ENCODE measurements at regions not wholly inside any gene's neighbourhood (a gene's known extent, or its start where the extent isn't known, plus 50 kb on each side); places are given as distances from the start of the nearest gene placed in this dataset.

DNA sequence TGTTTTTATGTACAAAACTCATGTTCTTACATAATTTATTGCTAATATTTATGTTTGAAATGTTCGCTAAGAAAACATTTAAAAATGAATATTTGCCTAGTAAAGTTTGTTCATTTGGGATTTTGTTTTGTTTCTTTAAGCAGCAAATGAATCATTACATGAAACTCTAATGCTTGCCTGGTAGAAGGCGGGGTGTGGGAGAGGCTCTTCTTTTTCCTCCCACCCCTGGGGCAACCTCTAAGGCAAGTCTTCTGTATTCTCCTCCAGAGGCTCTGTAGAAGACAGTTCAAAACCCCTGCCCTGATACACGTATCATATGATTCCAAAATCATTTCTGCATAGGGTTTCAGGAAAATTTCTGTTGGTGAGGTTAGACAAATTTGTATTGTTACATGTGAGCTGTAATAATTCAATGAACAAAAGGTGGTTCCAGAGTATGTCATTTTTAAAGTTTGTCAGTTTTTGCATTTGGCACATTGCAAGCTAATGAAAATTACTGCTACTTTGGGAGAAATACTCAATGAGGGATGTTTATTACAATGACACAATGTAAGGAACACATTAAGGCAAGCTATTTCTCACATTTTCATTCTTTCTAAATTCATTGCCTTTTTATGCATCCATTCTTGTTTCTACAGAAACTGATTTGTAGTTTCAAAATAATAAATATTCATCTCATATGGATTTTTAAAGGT is 302.3 kb upstream of the UBE2E3 start:
- H3K79me1 ChIP-seq (ENCODE audit: low read depth in 1 of 2, low read length in 2 of 2) = no peaks in the 10 kb centered on the region
- H3K4me1 ChIP-seq (ENCODE audit: control insufficient read depth, insufficient read depth, low read length) = no peaks in the 10 kb centered on the region
- intact Hi-C loops (cut with micrococcal nuclease) (no loop called here), dilution Hi-C loops (cut with HindIII; ENCODE audit: low sequenced_read_pairs, unreplicated experiment) (no loop called here), in situ Hi-C loops (cut with MboI; ENCODE audit: low sequenced_read_pairs) (no loop called here)
- no peak overlapping the region for H3K4me3 ChIP-seq (ENCODE audit: insufficient read depth, low read depth, low read length)
- no peak overlapping the region for H2AK9ac ChIP-seq (replicated peaks; ENCODE audit: low read depth, low read length, poor library complexity)
- no peak for TF ChIP-seq MAZ (IDR thresholded peaks at IDR 0.05; ENCODE audit: borderline replicate concordance, low read depth, low read length)
- ChIA-PET CTCF (interaction anchor here (1.2 kb wide), 1 partner anchor 10 kb away, joined by 3 read pairs; no protein-coding TSS in a partner anchor), POLR2A (ENCODE audit: unreplicated experiment) (interaction anchor here (0.7 kb wide), 1 partner anchor 13 kb away, joined by 3 read pairs; no protein-coding TSS in a partner anchor)
- no peak overlapping the region for H2BK5ac ChIP-seq (ENCODE audit: low read depth, low read length, poor library complexity, severe bottlenecking)
- H3K56ac ChIP-seq (ENCODE audit: extremely low read depth, insufficient read depth, low read length) = no peak overlapping the region
- no peak overlapping the region for H2BK20ac ChIP-seq (ENCODE audit: low read depth, low read length)
- H2AK5ac ChIP-seq (ENCODE audit: low read depth, low read length) = no peak overlapping the region
- H3K36me3 ChIP-seq (ENCODE audit: control insufficient read depth, insufficient read depth, low read length) = no peaks in the 10 kb centered on the region
- no peak overlapping the region for H3K14ac ChIP-seq (replicated peaks; ENCODE audit: low read depth, low read length)
- no peaks in the 10 kb centered on the region for H3K9me1 ChIP-seq (ENCODE audit: insufficient read depth, low read length)
- H3K4me2 ChIP-seq (ENCODE audit: low read depth, low read length) = no peak overlapping the region
- no peak overlapping the region for H2AFZ ChIP-seq (replicated peaks; ENCODE audit: low read length, poor library complexity)
- no peak overlapping the region for H2BK15ac ChIP-seq (ENCODE audit: low read depth, low read length)
- no peak overlapping the region for H2BK120ac ChIP-seq (ENCODE audit: low read depth, low read length)
- no peak overlapping the region for H4K5ac ChIP-seq (ENCODE audit: low read depth, low read length)
- no peaks in the 10 kb centered on the region for H3K27me3 ChIP-seq (ENCODE audit: control insufficient read depth, insufficient read depth, low read length)
- H4K20me1 ChIP-seq (ENCODE audit: insufficient read depth, low read length) = no peaks in the 10 kb centered on the region
- DNase-seq (no peak), ATAC-seq (ENCODE audit: low read depth) (no peak)
- H4K91ac ChIP-seq (ENCODE audit: insufficient read depth, low read depth, low read length) = no peak overlapping the region
- no peaks in the 10 kb centered on the region for H3K9me3 ChIP-seq (ENCODE audit: control insufficient read depth, insufficient read depth, low read length)
- H3K9ac ChIP-seq (ENCODE audit: low read depth, low read length) = no peak overlapping the region
- no peak overlapping the region for H3K23ac ChIP-seq (ENCODE audit: low read depth, low read length)
- no peak overlapping the region for H3K27ac ChIP-seq (ENCODE audit: insufficient read depth, low read length)
- no peak overlapping the region for H4K8ac ChIP-seq (ENCODE audit: low read depth in 2 of 2, low read length in 2 of 2)
- H3K4ac ChIP-seq (ENCODE audit: low read depth, low read length) = no peak overlapping the region
- H3K18ac ChIP-seq (ENCODE audit: low read depth, low read length) = no peak overlapping the region
- no TSS peak for BruUV-seq (replicated peaks)
- no CpG with 5 or more reads among the region's 3 CpGs for WGBS, 2 experiments (ENCODE audit: extremely low coverage in 2 of 2, insufficient read length in 1 of 2)
